HCEC 1CT (cell line): ENCODE measurements at regions not wholly inside any gene's neighbourhood (a gene's known extent, or its start where the extent isn't known, plus 50 kb on each side); places are given as distances from the start of the nearest gene placed in this dataset.
"Not testable (repeated sequence)": the region's sequence is repeated elsewhere in the genome, so short reads cannot be mapped to it uniquely, and the experiment has no call there.

ENCODE experiments used
- DNase-seq: peaks from one replicate; pipeline ENCODE4 v3.0.0-alpha.2; 2017

DNA sequence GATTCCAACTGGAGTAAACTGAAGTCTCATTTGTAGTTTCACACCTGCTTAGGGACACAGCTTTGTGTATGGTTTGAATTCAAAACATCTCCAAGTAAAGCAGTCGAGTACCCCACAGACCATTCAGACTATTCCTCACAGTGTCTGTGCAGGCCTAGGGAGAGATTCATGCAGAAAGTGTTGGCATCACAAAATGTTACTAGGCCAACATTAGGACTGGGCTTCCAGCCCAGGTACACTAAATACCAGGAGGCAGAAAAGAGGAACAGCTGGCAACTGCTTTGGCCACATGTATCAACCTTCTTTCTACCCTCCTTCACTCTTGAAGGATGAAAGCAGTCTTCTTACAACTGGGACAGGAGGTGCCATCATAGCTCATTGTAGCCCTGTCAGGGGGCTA is 270.4 kb upstream of the TMEFF2 start:
- no peak for DNase-seq

DNA sequence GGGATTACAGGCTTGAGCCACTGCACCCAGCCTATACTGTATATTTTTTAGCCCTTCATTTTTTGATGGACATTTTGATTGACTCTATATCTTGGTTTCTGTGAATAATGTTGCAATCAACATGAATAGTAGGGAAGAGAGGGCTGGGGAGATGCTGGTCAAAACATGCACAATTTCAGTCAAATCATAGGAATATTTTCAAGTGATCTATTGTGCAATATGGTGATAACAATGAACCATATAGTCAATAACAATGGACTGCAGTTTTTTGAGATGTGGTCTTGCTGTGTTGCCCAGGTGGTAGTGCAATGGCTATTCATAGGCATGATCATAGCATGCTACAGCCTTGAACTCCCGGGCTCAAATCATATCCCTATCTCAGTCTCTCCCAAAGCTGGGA is 264.7 kb upstream of the TMEFF2 start:
- no peak for DNase-seq

DNA sequence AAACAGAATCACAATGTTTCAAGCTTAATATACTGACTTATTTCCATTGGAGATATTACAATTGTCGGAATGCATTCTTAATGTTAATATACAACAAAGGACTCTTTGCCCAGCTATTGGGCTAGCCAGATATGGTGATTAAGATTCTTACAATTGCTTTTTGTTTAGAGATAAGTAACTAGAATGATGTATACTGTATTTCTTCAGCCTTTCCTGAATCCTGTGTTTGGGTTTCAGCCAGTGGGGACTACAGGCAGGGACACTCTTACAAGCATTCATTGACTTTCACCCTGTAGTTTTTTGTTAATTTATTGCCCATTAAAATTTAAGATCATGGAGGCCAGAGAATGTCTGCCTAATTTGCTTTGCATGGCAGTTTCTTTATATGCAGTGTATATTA is 254.1 kb upstream of the TMEFF2 start:
- no peak for DNase-seq

DNA sequence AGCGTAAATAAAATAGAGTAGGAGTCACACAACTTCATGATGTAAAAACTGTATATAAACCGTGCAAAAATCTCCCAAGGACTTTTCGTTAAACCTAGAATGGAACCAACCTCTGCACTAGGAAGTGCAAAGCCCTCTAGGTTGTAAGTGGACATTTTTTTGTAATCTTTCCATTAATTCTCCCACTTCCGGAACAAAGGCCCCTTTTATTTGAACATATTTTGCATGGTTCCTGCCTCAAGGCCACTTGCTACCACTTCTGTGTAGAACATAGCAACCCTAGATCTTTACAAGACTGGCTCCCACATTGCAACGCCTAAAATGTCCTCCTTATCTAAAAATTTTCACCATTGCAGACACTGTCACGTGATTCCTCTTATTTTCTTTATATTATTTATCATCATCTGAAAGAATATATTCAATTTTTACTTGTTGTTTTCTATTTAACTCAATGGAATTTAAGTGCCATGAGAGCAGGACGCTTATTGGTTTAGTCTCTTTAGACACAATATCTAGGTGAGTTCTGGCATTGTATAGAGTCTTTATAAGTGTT is 249.6 kb upstream of the TMEFF2 start:
- DNase-seq = no peak

DNA sequence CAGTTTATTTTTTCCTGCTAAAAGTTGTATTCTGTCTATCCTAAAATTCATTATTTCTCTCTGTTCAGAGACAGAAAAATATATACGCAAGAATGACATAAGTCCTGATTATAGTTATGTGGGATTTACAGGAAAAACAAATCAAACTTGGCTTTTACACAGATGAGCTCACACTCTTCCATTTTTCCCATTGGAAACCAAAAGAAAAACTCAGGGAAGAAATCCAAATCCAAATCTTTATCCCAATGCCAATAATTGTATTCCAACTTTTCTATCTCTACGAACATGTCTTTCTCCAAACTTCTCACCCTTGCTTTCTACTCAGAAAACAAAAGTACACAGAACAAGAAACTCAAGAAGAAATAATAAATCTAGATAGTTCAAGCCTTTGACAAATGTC is 249.1 kb upstream of the TMEFF2 start:
- DNase-seq = no peak

DNA sequence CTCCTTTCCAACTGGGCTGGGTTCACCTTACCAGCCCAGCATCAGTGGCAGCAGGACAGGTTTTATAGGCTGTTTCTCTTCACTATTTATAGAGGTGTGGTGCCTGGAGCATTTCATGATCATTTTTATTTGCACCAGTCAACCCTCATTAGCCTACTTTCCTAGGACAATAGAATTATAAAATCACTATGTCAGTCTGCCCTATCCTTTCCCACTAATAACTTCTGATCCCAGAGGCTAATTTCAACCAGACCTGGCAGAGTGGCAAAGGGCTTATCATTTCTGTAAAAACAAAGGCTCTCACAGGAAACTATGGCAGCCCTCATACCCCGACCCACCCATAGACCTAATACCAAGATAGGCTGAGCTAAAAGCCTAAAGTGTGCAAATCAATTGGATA is 243.5 kb upstream of the TMEFF2 start:
- no peak for DNase-seq

DNA sequence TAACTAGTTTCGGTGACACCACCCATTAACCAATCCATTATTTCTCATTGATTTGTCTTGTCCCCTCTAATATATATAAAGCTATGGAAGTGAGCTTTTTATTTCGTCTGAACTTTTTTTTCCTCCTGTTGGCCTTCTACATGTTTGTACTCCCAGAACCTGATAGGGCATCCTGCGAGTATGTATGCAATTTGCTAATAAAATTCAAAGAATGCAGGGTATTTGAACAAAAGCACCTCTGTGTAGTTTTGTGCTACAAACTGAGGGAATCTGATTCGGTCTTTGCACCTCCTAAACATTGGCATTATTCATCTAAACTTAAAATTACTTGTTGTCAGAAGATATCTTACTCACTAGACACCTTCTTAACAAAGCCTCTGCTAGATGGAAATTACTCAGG is 242.9 kb upstream of the TMEFF2 start:
- no peak for DNase-seq

DNA sequence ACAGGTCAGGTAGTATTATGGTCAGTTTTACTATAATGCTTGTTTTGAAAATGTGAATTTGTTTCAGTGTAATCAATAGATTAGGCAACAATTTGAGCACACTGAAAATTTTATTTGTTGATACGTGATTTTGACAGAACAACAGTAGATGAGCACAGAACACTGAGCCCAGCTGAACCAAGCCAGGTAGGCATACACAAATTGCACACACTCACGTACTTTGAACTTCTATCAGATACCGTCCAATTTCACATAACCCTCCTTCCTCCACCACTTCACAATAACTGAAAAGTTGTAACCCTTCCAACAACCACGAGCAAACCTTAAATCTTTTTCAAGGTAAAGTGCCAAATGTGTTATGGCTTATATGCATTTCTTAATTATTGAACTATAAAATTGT is 229.5 kb upstream of the TMEFF2 start:
- no peak for DNase-seq

DNA sequence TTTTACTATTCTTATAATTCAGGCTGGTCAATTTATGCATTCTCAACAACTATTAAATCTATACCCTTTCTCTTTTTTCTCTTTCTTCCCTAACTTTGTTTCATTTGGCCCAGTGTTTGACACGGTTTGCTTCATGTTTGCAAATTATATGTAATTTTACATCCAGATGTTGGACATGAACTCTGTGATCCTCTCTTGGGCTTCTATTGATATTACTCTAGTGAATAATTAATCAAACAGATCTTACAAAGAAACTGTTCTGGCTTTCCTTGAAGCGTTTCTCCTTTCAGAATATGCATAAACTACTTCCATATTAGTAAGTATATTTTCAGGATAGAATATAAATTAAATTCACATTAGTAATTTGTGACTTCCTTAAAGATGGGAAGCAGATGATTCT is 225.1 kb upstream of the TMEFF2 start:
- no peak for DNase-seq

DNA sequence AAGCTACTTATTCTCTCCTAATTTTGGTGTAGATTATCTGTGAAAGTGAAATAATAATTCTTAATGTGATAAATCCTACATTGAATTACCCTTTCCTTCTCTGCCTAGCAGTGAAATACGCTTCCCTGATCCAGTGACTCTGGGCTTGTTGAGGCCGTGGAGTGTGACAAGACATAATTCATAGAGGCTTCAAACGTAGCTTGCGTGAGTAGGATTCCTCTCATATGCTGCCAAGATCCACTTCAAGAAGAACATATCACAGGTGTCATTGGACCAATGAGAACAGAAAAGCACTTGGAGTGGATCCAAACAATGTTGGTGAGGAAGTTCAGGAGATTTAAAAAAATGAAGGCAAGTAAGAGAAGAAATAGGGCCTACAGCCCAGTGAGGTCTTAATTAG is 221.3 kb upstream of the TMEFF2 start:
- no peak for DNase-seq

DNA sequence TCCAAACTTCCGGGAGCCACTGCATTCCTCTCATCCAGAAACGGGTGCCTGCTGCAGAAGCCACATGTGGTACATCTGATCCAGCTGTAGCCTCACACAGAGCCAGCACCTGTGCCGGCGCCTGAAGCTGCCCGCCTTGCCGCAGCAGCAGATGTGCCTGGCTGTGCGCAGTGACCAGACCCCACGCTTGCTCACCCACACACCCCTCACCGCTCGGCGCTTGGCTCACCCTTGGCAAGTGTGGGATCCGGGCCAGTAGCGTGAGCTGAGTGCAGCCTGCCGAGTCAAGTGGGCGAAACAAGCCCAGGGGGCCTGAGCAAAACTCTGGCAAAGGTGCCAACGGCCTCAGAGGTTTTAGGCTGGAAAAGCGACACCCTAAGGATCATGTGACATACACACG is 220.1 kb upstream of the TMEFF2 start:
- DNase-seq = no peak

DNA sequence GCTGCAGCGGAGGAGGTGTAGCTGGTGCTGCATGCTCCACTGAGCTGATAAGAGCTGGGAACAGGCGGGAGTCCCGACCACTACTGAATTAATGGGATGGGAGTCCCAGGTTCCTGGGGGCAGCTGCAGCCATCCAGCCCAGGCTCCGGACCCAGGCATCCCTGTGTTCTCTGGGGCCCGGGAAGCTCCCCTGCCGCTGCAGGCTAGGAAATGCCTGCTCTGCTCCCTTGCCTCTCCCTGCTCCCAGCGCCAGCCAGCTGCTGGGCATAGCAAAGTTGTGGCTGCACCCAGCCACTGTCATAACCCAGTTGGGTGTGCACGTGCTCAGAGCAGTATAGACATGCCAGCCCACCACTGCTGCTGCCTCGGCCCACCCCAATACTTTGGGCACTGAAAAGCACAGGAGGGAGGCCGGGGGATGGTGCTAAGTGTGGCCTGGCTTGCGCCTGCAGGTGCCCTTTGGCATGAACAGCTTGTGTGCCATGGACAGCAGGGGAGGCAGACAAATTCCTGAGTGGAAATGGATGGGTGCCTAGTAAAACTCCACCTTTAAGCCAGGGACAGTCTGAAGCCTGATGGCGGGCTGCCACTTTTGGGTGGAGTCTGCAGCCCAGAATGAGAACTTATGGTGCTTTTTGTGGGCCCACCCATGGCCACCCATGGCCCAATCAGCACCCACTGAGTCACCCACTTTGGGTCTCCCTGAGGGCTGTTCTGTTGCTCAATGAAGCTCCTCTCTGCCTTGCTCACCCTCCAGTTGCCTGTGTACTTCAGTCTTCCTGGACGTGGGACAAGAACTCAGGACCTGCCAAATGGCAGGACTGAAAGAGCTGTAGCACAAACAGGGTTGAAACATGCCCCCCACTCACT is 219.3 kb upstream of the TMEFF2 start:
- DNase-seq = no peak

DNA sequence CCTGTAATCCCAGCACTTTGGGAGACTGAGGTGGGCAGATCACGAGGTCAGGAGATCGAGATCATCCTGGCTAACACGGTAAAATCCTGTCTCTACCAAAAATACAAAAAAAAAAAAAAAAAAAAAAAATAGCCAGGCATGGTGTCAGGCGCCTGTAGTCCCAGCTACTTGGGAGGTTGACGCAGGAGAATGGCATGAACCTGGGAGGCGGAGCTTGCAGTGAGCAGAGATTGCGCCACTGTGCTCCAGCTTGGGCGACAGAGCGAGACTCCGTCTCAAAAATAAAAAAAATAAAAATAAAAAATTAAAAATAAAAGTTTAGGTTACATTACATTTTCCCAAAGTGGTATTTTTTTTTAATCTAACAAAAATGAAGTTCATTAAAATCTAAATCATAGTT is 218.1 kb upstream of the TMEFF2 start:
- not testable (repeated sequence) for DNase-seq

DNA sequence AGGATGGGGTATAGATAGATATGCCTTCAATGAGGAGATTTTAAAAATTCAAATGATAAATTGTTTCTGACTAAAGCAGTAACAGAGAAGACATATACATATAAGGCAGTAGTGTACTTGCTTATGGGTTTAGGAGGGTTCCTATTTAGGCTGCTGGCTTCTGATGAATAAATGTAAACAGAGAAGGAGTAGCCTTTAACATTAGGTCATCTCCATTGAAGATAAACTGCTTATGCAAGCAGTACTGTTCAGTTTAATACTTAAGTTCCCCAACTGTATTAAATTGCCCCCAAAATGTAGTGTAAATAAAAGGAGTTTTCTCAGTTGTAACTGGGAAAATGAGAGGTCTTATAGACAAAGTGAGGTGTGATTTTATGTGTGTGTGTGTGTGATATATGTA is 217.7 kb upstream of the TMEFF2 start:
- DNase-seq = no peak

DNA sequence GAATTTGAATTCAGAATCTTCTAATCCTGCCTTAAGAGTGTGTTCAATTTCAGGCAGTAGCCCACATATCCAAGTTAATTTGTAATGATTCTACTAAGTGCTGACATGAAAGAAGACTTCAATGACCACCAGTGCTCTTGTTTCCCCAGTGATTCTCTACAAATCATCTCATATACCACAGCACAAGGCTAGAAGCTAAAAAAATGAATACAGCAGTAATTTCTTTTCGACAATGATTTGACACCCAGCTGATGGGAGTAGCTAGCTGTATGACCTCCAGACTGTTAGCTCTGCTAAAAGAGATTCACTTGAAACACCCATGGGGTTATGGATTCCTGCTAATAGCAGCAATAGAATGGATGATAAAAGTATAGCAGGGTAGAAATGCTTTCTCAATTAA is 217.0 kb upstream of the TMEFF2 start:
- no peak for DNase-seq

DNA sequence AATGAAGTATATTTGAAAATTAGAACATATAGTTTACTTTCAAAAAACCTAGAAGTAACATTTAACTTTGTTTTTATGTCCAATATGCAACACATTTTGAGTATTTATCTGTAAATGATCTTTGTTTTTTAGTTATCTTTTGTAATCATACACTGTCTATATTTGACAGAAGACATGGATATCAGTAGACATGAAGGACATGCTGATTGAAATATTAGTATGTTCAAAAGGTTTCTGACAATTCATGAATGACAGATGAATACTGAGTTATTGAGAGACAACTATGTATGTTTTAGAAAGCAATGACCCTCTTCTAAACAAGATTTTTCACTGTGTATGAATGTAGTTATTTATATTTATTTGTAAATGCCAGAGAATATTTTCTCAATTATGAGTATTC is 215.6 kb upstream of the TMEFF2 start:
- no peak for DNase-seq

DNA sequence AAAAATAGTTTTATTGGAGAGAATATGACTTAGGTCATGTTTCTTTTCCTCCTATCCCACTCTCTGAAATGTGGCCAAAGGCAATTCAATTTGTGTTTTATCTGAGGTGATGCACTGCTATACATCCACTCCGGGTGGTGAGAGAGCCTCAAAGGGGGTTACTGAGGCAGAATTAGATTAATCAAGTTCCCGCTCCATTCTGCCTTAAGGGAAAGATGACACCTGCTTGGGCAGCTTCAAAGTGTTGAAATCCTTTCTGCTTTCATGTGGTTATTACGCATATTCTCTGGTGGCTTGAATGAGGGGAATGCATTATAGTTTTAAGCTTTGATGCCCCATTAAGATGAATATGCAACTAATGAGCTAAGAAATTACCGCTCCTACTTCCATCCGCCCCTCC is 213.0 kb upstream of the TMEFF2 start:
- DNase-seq = no peak

DNA sequence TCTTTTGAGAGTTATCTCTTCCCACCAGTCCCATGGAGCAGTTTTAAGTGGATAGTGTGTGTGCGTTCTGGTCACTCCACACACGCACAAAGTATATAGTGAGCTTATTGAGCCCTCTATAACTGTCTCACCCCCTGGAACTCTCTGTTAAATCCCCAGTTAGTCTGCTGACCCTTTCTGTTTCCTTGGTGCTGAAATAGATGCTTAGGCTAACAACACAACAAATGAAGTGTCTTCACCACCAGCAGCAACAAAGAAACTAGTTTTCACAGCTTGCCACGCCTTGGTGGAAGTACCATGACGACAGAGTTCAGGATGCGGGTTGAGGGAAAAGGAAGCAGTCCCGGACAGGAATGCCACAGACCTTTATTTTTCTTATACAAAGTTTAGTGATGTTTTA is 203.5 kb upstream of the TMEFF2 start:
- no peak for DNase-seq

DNA sequence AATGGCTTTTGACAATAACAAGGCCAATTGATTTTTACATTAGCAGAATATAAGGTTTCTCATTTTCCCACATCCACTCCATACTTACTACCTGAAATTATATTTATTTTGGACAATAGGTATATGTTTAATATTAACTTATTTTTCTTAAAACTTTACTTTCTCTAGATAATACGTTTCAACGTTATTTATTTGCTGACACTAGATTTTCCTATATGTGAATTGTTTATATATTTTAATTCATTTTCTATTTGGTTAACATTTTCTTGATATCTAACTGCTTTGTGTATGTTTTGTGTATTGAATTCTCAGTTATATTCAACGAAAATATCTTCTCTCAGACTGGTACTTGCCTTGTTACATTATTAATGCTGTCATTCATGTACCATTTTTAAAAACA is 199.9 kb upstream of the TMEFF2 start:
- DNase-seq = no peak

DNA sequence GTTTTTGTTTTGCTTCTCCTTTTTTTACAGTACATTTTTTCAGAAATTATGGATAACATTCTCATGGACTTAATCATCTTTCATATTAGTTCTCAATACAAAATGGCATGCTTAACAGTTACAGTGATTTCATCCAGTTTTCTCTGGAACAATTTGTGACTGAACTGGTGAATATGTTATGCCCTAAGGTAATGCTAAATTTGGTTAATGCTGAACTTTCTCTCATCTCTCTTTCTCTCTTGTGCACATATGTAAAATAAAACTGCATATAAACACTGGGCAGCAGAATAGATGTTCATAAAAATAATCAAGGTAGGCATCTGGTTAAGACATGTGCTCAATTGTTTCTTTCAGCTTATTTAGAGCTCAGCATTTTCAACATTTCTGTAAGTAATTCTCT is 196.3 kb upstream of the TMEFF2 start:
- no peak for DNase-seq

DNA sequence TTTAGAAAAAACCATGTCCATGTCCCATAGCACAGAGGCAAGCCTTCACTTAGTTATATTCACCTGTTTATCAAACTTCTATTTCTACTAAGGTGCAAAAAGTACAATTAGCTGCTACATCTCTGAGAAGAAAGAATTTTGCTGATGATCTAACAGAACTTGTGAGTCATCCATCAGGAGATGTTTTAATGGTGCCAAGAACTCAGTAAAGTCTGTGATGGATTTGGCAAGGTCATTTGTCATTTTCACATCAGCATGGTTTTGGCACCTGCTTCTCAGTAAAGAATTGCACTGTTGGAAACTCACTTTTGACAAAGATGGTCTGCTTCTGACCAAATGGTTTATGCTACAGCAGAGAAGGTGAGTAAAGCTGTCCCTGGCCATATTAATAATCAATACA is 195.7 kb upstream of the TMEFF2 start:
- DNase-seq = no peak

DNA sequence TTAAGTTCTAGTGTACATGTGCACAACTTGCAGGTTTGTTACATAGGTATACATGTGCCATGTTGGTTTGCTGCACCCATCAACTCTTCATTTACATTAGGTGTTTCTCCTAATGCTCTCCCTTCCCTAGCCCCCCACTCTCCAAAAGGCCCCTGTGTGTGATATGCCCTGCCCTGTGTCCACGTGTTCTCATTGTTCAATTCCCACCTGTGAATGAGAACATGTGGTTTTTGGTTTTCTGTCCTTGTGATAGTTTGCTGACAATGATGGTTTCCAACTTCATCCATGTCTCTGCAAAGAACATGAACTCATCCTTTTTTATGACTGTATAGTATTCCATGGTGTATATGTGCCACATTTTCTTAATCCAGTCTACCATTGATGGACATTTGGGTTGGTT is 189.5 kb upstream of the TMEFF2 start:
- not testable (repeated sequence) for DNase-seq

DNA sequence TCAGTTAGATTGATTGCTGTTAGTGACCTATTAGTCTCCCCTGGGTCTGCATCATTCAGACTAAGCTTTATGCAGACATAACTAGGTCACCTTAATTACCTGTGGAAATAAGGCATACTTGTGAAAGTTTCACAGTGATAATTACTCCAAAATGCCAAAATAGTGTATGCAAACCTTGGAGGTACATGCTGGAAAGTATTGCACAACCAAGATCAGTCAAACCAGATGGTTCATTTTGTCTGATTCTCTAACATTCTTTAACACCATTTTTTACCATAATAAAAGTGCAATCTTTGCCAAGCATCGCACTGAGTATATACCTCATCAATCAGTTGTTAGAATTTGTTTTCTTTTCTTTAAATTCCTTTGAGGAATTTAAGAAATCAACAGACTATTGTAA is 186.3 kb upstream of the TMEFF2 start:
- no peak for DNase-seq

DNA sequence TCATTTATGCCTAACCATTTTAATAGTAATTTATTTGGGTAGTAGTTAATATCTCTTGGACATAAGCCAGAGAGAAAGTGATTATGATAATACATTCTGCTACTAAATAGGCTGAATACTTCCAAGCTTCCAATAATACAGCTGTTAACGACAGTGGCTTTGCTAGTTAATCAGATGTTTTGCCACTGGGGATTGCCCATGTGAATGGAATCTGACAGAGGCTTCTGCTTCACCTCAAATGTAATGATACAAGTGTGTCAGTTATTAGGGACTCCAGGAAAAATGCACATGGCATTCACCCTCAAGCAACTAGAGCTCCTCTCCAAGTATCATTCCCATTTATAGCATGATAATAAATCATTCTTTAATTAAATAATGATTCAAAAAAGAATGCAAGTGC is 185.0 kb upstream of the TMEFF2 start:
- DNase-seq = no peak

DNA sequence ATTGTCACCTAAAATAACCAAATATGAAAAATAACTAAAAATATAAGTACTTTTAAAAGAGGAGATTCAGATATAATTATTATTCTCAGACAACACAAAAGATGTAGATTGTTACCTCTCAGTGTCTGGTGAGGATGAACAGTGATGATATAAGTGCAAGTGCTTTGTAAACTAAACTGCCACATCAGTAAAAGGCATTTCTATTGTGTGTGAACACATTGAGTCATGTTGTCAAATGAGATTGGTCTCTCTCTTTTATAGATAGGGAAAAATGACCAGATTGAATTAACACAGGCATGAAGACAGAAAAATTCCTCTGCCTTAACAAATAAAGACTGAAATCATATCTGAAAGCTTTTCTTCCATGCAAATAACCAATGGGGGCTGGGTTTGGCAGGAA is 182.4 kb upstream of the TMEFF2 start:
- DNase-seq = no peak
